K562 (cell line): ENCODE measurements at regions not wholly inside any gene's neighbourhood (a gene's known extent, or its start where the extent isn't known, plus 50 kb on each side); places are given as distances from the start of the nearest gene placed in this dataset.

Experiments used
- GATAD2B ChIP-seq: fragments of 450-650 bp; IDR thresholded peaks from 2 replicates; pipeline ENCODE4 v1.6.1; 2017; ENCODE audit warnings: mild to moderate bottlenecking, borderline replicate concordance
- ILK ChIP-seq: fragments of 450-650 bp; IDR thresholded peaks from 2 replicates; pipeline ENCODE4 v1.6.1; 2016; ENCODE audit warnings: missing genetic modification characterization, low read depth, mild to moderate bottlenecking, missing compliant biosample characterization, moderate library complexity, borderline replicate concordance
- LARP7 ChIP-seq: fragments of 450-650 bp; IDR thresholded peaks from 2 replicates; pipeline ENCODE4 v1.6.1; 2016
- NCOA2 ChIP-seq, 2 experiments: fragments of 450-650 bp; IDR thresholded peaks; 2 replicates each; pipeline ENCODE4 v1.6.1; 2018; ENCODE audit warnings: mild to moderate bottlenecking in 2 of 2, moderate library complexity in 1 of 2; ENCODE audit not compliant: partially characterized antibody in 2 of 2
- POU5F1 ChIP-seq: fragments of 150-350 bp; IDR thresholded peaks from 2 replicates; pipeline ENCODE4 v1.6.1; 2014; ENCODE audit warnings: borderline replicate concordance, low read length, low read depth, mild to moderate bottlenecking; ENCODE audit not compliant: partially characterized antibody
- RBM15 ChIP-seq: fragments of 200-400 bp; formaldehyde crosslinking; IDR thresholded peaks from 2 replicates; pipeline ENCODE4 v1.6.1; 2018; ENCODE audit warnings: mild to moderate bottlenecking, low read length, moderate library complexity; ENCODE audit not compliant: insufficient read depth
- UBTF ChIP-seq, 2 experiments: IDR thresholded peaks; 2 replicates each; pipeline ENCODE4 v1.6.1; 2012; ENCODE audit warnings: improper control_type of control experiment in 2 of 2, low read depth in 2 of 2, low read length in 2 of 2, borderline replicate concordance in 1 of 2
- TF ChIP-seq, protein P1 (sequence below): fragments of 450-650 bp; formaldehyde crosslinking; IDR thresholded peaks from 2 replicates; pipeline ENCODE4 v1.4.0; 2020; ENCODE audit warnings: mild to moderate bottlenecking, moderate library complexity

DNA sequence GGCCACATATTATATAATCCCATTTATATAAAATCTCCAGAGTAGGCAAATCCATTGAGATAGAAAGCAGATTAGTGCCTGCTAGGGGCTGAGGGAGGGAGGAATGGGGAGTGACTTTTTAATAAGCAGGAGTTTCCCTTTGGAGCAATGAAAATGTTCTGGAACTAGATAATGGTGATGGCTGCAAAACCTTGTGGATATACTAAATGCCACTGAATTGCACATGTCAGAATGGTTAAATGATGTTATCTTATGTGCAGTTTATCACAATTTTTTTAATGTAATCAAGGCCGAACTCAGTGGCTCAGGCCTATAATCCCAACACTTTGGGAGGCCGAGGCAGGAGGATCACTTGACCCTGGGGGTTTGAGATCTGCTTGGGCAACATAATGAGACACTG lies 145.5 kb upstream of the AUTS2 start (continued):
- TF ChIP-seq, protein P1, sequence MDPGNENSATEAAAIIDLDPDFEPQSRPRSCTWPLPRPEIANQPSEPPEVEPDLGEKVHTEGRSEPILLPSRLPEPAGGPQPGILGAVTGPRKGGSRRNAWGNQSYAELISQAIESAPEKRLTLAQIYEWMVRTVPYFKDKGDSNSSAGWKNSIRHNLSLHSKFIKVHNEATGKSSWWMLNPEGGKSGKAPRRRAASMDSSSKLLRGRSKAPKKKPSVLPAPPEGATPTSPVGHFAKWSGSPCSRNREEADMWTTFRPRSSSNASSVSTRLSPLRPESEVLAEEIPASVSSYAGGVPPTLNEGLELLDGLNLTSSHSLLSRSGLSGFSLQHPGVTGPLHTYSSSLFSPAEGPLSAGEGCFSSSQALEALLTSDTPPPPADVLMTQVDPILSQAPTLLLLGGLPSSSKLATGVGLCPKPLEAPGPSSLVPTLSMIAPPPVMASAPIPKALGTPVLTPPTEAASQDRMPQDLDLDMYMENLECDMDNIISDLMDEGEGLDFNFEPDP, result no peak
- TF ChIP-seq RBM15 (no peak), ILK (tag) (no peak), UBTF (IDR thresholded peaks at IDR 0.05; ENCODE audit: borderline replicate concordance in 1 of 2, low read depth in 2 of 2, low read length in 2 of 2) (no peak), NCOA2 (IDR thresholded peaks at IDR 0.05; ENCODE audit: partially characterized antibody in 2 of 2) (no peak), GATAD2B (no peak), LARP7 (no peak), POU5F1 (no peak)
